Muscle layer of colon (tissue), 2 donors: ENCODE measurements at regions not wholly inside any gene's neighbourhood (a gene's known extent, or its start where the extent isn't known, plus 50 kb on each side); places are given as distances from the start of the nearest gene placed in this dataset.
"Not testable (repeated sequence)": the region's sequence is repeated elsewhere in the genome, so short reads cannot be mapped to it uniquely, and the experiment has no call there.

Source experiments
- H3K27ac ChIP-seq: one replicate; pipeline ENCODE4 v1.7.0; 2013; ENCODE audit warnings: low read depth, mild to moderate bottlenecking, low read length, moderate library complexity
- H3K27me3 ChIP-seq, 2 donors: one replicate each; pipeline ENCODE4 v1.7.0; 2013; ENCODE audit warnings: low read length in 2 of 2, mild to moderate bottlenecking in 2 of 2; ENCODE audit not compliant: insufficient read depth in 2 of 2, control insufficient read depth in 1 of 2
- H3K36me3 ChIP-seq: one replicate; pipeline ENCODE4 v1.7.0; 2013; ENCODE audit warnings: mild to moderate bottlenecking, low read length; ENCODE audit not compliant: insufficient read depth
- H3K4me1 ChIP-seq: one replicate; pipeline ENCODE4 v1.7.0; 2013; ENCODE audit warnings: mild to moderate bottlenecking, low read length; ENCODE audit not compliant: insufficient read depth
- H3K4me3 ChIP-seq, 2 donors: one replicate each; pipeline ENCODE4 v1.7.0; 2013; ENCODE audit warnings: low read length in 2 of 2, low read depth in 1 of 2, mild to moderate bottlenecking in 1 of 2, moderate library complexity in 1 of 2
- H3K9ac ChIP-seq: one replicate; pipeline ENCODE4 v1.7.0; 2013; ENCODE audit warnings: low read length
- H3K9me3 ChIP-seq: one replicate; pipeline ENCODE4 v1.7.0; 2013; ENCODE audit warnings: mild to moderate bottlenecking, low read length
- donor health status: abdominal sarcoma.
- donor health status: Adenocarcinoma of cecum.

- Histone ChIP-seq H3K4me3 (no peak overlapping the region), H3K4me1 (no peaks in the 10 kb centered on the region), H3K36me3 (no peaks in the 10 kb centered on the region), H3K9ac (no peak overlapping the region), H3K27ac (no peak overlapping the region), H3K9me3 (no peaks in the 10 kb centered on the region), H3K27me3 (no peaks in the 10 kb centered on the region)
Observed at GRCh38 chr11:46207270-46207669, 70.2 kb upstream of the CREB3L1 start.

GRCh38 chr11:46204415-46204814 lies 73.0 kb upstream of the CREB3L1 start:
- not testable (repeated sequence) for H3K27me3 ChIP-seq, H3K9ac ChIP-seq, H3K4me1 ChIP-seq, H3K27ac ChIP-seq, H3K36me3 ChIP-seq, H3K4me3 ChIP-seq, H3K9me3 ChIP-seq

GRCh38 chr11:46203746-46204145 lies 73.7 kb upstream of the CREB3L1 start:
- no peaks in the 10 kb centered on the region for H3K4me1 ChIP-seq
- H3K9ac ChIP-seq = no peak overlapping the region
- H3K9me3 ChIP-seq = no peaks in the 10 kb centered on the region
- H3K4me3 ChIP-seq = no peak overlapping the region
- no peaks in the 10 kb centered on the region for H3K36me3 ChIP-seq
- H3K27ac ChIP-seq = no peak overlapping the region
- no peaks in the 10 kb centered on the region for H3K27me3 ChIP-seq

- H3K4me3 ChIP-seq = no peak overlapping the region
- H3K4me1 ChIP-seq = no peaks in the 10 kb centered on the region
- H3K27me3 ChIP-seq = no peaks in the 10 kb centered on the region
- H3K9ac ChIP-seq = no peak overlapping the region
- no peaks in the 10 kb centered on the region for H3K36me3 ChIP-seq
- no peaks in the 10 kb centered on the region for H3K9me3 ChIP-seq
- H3K27ac ChIP-seq = no peak overlapping the region
Observed at GRCh38 chr11:46202696-46203391, 74.6 kb upstream of the CREB3L1 start.

- no peaks in the 10 kb centered on the region for H3K36me3 ChIP-seq
- no peaks in the 10 kb centered on the region for H3K27me3 ChIP-seq
- no peak overlapping the region for H3K27ac ChIP-seq
- H3K4me1 ChIP-seq = no peaks in the 10 kb centered on the region
- no peak overlapping the region for H3K4me3 ChIP-seq
- H3K9ac ChIP-seq = no peak overlapping the region
- no peaks in the 10 kb centered on the region for H3K9me3 ChIP-seq
Observed at GRCh38 chr11:46202149-46202548, 75.3 kb upstream of the CREB3L1 start.

GRCh38 chr11:46200537-46201281 lies 76.8 kb upstream of the CREB3L1 start:
- Histone ChIP-seq H3K4me1 (no peaks in the 10 kb centered on the region), H3K36me3 (no peaks in the 10 kb centered on the region), H3K27ac (no peak overlapping the region), H3K4me3 (no peak overlapping the region), H3K9ac (no peak overlapping the region), H3K9me3 (no peaks in the 10 kb centered on the region), H3K27me3 (no peaks in the 10 kb centered on the region)

- Histone ChIP-seq H3K27me3 (no peaks in the 10 kb centered on the region), H3K36me3 (no peaks in the 10 kb centered on the region), H3K9me3 (no peaks in the 10 kb centered on the region), H3K4me1 (no peaks in the 10 kb centered on the region), H3K9ac (no peak overlapping the region), H3K4me3 (no peak overlapping the region), H3K27ac (no peak overlapping the region)
Observed at GRCh38 chr11:46198245-46199240, 77.3 kb upstream of the PHF21A start.

GRCh38 chr11:46197421-46197820 lies 76.2 kb upstream of the PHF21A start:
- no peaks in the 10 kb centered on the region for H3K36me3 ChIP-seq
- no peak overlapping the region for H3K4me3 ChIP-seq
- H3K4me1 ChIP-seq = no peaks in the 10 kb centered on the region
- H3K9me3 ChIP-seq = no peaks in the 10 kb centered on the region
- H3K27ac ChIP-seq = no peak overlapping the region
- H3K27me3 ChIP-seq = no peaks in the 10 kb centered on the region
- H3K9ac ChIP-seq = no peak overlapping the region

GRCh38 chr11:46188017-46188416 lies 66.8 kb upstream of the PHF21A start:
- Histone ChIP-seq H3K27ac (no peak overlapping the region), H3K9ac (no peak overlapping the region), H3K36me3 (no peaks in the 10 kb centered on the region), H3K9me3 (no peaks in the 10 kb centered on the region), H3K4me1 (no peaks in the 10 kb centered on the region), H3K27me3 (no peaks in the 10 kb centered on the region), H3K4me3 (no peak overlapping the region)

- no peak overlapping the region for H3K27ac ChIP-seq
- H3K4me3 ChIP-seq = no peak overlapping the region
- no peak overlapping the region for H3K9ac ChIP-seq
- no peaks in the 10 kb centered on the region for H3K27me3 ChIP-seq
- H3K4me1 ChIP-seq = no peaks in the 10 kb centered on the region
- H3K36me3 ChIP-seq = no peaks in the 10 kb centered on the region
- no peaks in the 10 kb centered on the region for H3K9me3 ChIP-seq
Observed at GRCh38 chr11:46183819-46184218, 62.6 kb upstream of the PHF21A start.

GRCh38 chr11:46181843-46182424 lies 60.7 kb upstream of the PHF21A start:
- H3K4me3 ChIP-seq = no peak overlapping the region
- H3K4me1 ChIP-seq = no peaks in the 10 kb centered on the region
- no peaks in the 10 kb centered on the region for H3K36me3 ChIP-seq
- H3K9ac ChIP-seq = no peak overlapping the region
- H3K9me3 ChIP-seq = no peaks in the 10 kb centered on the region
- H3K27ac ChIP-seq = no peak overlapping the region
- no peaks in the 10 kb centered on the region for H3K27me3 ChIP-seq
